HG02678 (cell line): ENCODE measurements at regions not wholly inside any gene's neighbourhood (a gene's known extent, or its start where the extent isn't known, plus 50 kb on each side); places are given as distances from the start of the nearest gene placed in this dataset.

ENCODE experiments used
- ATAC-seq: cut with Tn5 transposase; IDR thresholded peaks from one replicate; pipeline ENCODE4 v1.9.1; 2021; ENCODE audit warnings: mild to moderate bottlenecking, moderate library complexity; ENCODE audit not compliant: unreplicated experiment

- ATAC-seq: no peak
Measured at GRCh38 chr13:72127031-72127430, 260.0 kb upstream of the DACH1 start.

- ATAC-seq: no peak
Measured at GRCh38 chr13:72126424-72126823, 259.4 kb upstream of the DACH1 start.

GRCh38 chr13:72125561-72125960 lies 258.6 kb upstream of the DACH1 start:
- ATAC-seq: no peak

GRCh38 chr13:72122661-72123255 lies 255.8 kb upstream of the DACH1 start:
- ATAC-seq: no peak

GRCh38 chr13:72121466-72121865 lies 254.5 kb upstream of the DACH1 start:
- ATAC-seq: no peak

GRCh38 chr13:72120632-72121031 lies 253.6 kb upstream of the DACH1 start:
- no peak for ATAC-seq

GRCh38 chr13:72113931-72114330 lies 246.9 kb upstream of the DACH1 start:
- no peak for ATAC-seq

- no peak for ATAC-seq
Measured at GRCh38 chr13:72113076-72113475, 246.1 kb upstream of the DACH1 start.

- ATAC-seq: no peak
Measured at GRCh38 chr13:72112216-72112615, 245.2 kb upstream of the DACH1 start.

GRCh38 chr13:72109863-72110262 lies 242.9 kb upstream of the DACH1 start:
- no peak for ATAC-seq

- ATAC-seq: no peak
Measured at GRCh38 chr13:72104656-72105180, 237.7 kb upstream of the DACH1 start.

- ATAC-seq: no peak
Measured at GRCh38 chr13:72101768-72102400, 234.9 kb upstream of the DACH1 start.

- no peak for ATAC-seq
Measured at GRCh38 chr13:72100339-72100738, 233.3 kb upstream of the DACH1 start.

- ATAC-seq: no peak
Measured at GRCh38 chr13:72097568-72097967, 230.6 kb upstream of the DACH1 start.

GRCh38 chr13:72093262-72093661 lies 226.3 kb upstream of the DACH1 start:
- ATAC-seq: no peak

- ATAC-seq: no peak
Measured at GRCh38 chr13:72074663-72075062, 207.7 kb upstream of the DACH1 start.

GRCh38 chr13:72072261-72072660 lies 205.3 kb upstream of the DACH1 start:
- no peak for ATAC-seq

- ATAC-seq: no peak
Measured at GRCh38 chr13:72071713-72072112, 204.7 kb upstream of the DACH1 start.

GRCh38 chr13:72062566-72062965 lies 195.6 kb upstream of the DACH1 start:
- ATAC-seq: no peak

GRCh38 chr13:72061613-72062012 lies 194.6 kb upstream of the DACH1 start:
- no peak for ATAC-seq

GRCh38 chr13:72050251-72050650 lies 183.2 kb upstream of the DACH1 start:
- no peak for ATAC-seq

GRCh38 chr13:72043366-72043765 lies 176.4 kb upstream of the DACH1 start:
- ATAC-seq: no peak

GRCh38 chr13:72041165-72041564 lies 174.2 kb upstream of the DACH1 start:
- no peak for ATAC-seq
